Omental fat pad (tissue), 3 donors: ENCODE measurements at regions not wholly inside any gene's neighbourhood (a gene's known extent, or its start where the extent isn't known, plus 50 kb on each side); places are given as distances from the start of the nearest gene placed in this dataset.

ENCODE experiments used
- ATAC-seq: fragments of 150-250 bp; one replicate; pipeline ENCODE4 v1.9.1; 2016; ENCODE audit warnings: mild to moderate bottlenecking, moderate library complexity; ENCODE audit not compliant: low FRiP score
- DNase-seq: peaks from one replicate; pipeline ENCODE4 v3.0.0-alpha.2; 2019; ENCODE audit warnings: low spot score
- CTCF ChIP-seq, 3 donors: fragments of 450-650 bp; IDR thresholded peaks; one replicate each; pipeline ENCODE4 v1.5.1; 2016 to 2017; ENCODE audit warnings: antibody characterized with exemption in 3 of 3, mild to moderate bottlenecking in 3 of 3, moderate library complexity in 2 of 3

- no peak for TF ChIP-seq CTCF (IDR thresholded peaks at IDR 0.05)
- no peak for DNase-seq
- ATAC-seq, result no peak
Observed at GRCh38 chrX:33607042-33607595, 395.8 kb upstream of the DMD start.

GRCh38 chrX:33605997-33606396 is 394.6 kb upstream of the DMD start:
- TF ChIP-seq CTCF (IDR thresholded peaks at IDR 0.05), result no peak
- no peak for DNase-seq
- ATAC-seq, result peak; percentile 28

GRCh38 chrX:33592396-33592795 is 381.0 kb upstream of the DMD start:
- TF ChIP-seq CTCF (IDR thresholded peaks at IDR 0.05), result no peak
- no peak for ATAC-seq
- DNase-seq, result no peak

GRCh38 chrX:33589316-33589715 is 378.0 kb upstream of the DMD start:
- DNase-seq (no peak), ATAC-seq (no peak)
- no peak for TF ChIP-seq CTCF (IDR thresholded peaks at IDR 0.05)

GRCh38 chrX:33543757-33544156 is 332.4 kb upstream of the DMD start:
- no peak for DNase-seq
- TF ChIP-seq CTCF (IDR thresholded peaks at IDR 0.05), result no peak
- no peak for ATAC-seq
